ENCODE measurements at regions not wholly inside any gene's neighbourhood (a gene's known extent, or its start where the extent isn't known, plus 50 kb on each side); places are given as distances from the start of the nearest gene placed in this dataset.

- no peak for ATAC-seq
- TF ChIP-seq RARB (CRISPR knock-in tag; IDR thresholded peaks at IDR 0.05) (no peak), TSHZ2 (CRISPR knock-in tag; IDR thresholded peaks at IDR 0.05) (no peak), ZNF8 (CRISPR knock-in tag; IDR thresholded peaks at IDR 0.05) (no peak), ZNF70 (CRISPR knock-in tag; IDR thresholded peaks at IDR 0.05) (no peak), CSDC2 (CRISPR knock-in tag; IDR thresholded peaks at IDR 0.05) (no peak), ESRRG (CRISPR knock-in tag; IDR thresholded peaks at IDR 0.05) (no peak), OSR1 (CRISPR knock-in tag; IDR thresholded peaks at IDR 0.05) (no peak), CSRNP3 (CRISPR knock-in tag; IDR thresholded peaks at IDR 0.05) (no peak), GLIS3 (CRISPR knock-in tag; IDR thresholded peaks at IDR 0.05) (no peak), ZFP3 (CRISPR knock-in tag; IDR thresholded peaks at IDR 0.05) (no peak), TCF4 (CRISPR knock-in tag; IDR thresholded peaks at IDR 0.05; ENCODE audit: borderline replicate concordance) (no peak), POU6F1 (CRISPR knock-in tag; IDR thresholded peaks at IDR 0.05; ENCODE audit: borderline replicate concordance, low read depth) (no peak), SNAI2 (CRISPR knock-in tag; IDR thresholded peaks at IDR 0.05) (no peak), CREB5 (CRISPR knock-in tag; IDR thresholded peaks at IDR 0.05; ENCODE audit: low read depth) (no peak), ZC3H10 (CRISPR knock-in tag; IDR thresholded peaks at IDR 0.05) (no peak), TOX (CRISPR knock-in tag; IDR thresholded peaks at IDR 0.05; ENCODE audit: borderline replicate concordance) (no peak), ARNTL (CRISPR knock-in tag; IDR thresholded peaks at IDR 0.05; ENCODE audit: borderline replicate concordance, low read depth) (no peak), PATZ1 (CRISPR knock-in tag; IDR thresholded peaks at IDR 0.05; ENCODE audit: borderline replicate concordance) (no peak)
These were observed 192.2 kb upstream of the ATP5MC3 start for GRCh38 chr2:175373729-175374128.

GRCh38 chr2:175372704-175373701 lies 191.5 kb upstream of the ATP5MC3 start:
- no peak for ATAC-seq
- TF ChIP-seq ZC3H10 (CRISPR knock-in tag; IDR thresholded peaks at IDR 0.05) = no peak
- TF ChIP-seq POU6F1 (CRISPR knock-in tag; IDR thresholded peaks at IDR 0.05; ENCODE audit: borderline replicate concordance, low read depth) = no peak
- no peak for TF ChIP-seq ZNF8 (CRISPR knock-in tag; IDR thresholded peaks at IDR 0.05)
- no peak for TF ChIP-seq SNAI2 (CRISPR knock-in tag; IDR thresholded peaks at IDR 0.05)
- no peak for TF ChIP-seq RARB (CRISPR knock-in tag; IDR thresholded peaks at IDR 0.05)
- TF ChIP-seq OSR1 (CRISPR knock-in tag; IDR thresholded peaks at IDR 0.05) = no peak
- no peak for TF ChIP-seq CSRNP3 (CRISPR knock-in tag; IDR thresholded peaks at IDR 0.05)
- no peak for TF ChIP-seq GLIS3 (CRISPR knock-in tag; IDR thresholded peaks at IDR 0.05)
- no peak for TF ChIP-seq ISL1 (CRISPR knock-in tag; IDR thresholded peaks at IDR 0.05)
- TF ChIP-seq ZNF565 (CRISPR knock-in tag; conservative IDR thresholded peaks at IDR 0.05; ENCODE audit: low read depth) = no peak
- TF ChIP-seq ZFP30 (CRISPR knock-in tag; IDR thresholded peaks at IDR 0.05) = no peak
- no peak for TF ChIP-seq ZNF70 (CRISPR knock-in tag; IDR thresholded peaks at IDR 0.05)
- TF ChIP-seq CREB5 (CRISPR knock-in tag; IDR thresholded peaks at IDR 0.05; ENCODE audit: low read depth) = no peak
- no peak for TF ChIP-seq ARNTL (CRISPR knock-in tag; IDR thresholded peaks at IDR 0.05; ENCODE audit: borderline replicate concordance, low read depth)
- no peak for TF ChIP-seq PATZ1 (CRISPR knock-in tag; IDR thresholded peaks at IDR 0.05; ENCODE audit: borderline replicate concordance)
